Stimulated activated CD4-positive, alpha-beta T cell treated with anti-CD3 and anti-CD28 coated beads, Interleukin-12 subunit alpha, Interleukin-12 subunit beta, amount 100 ng/mL, for 4 hours (primary cell): ENCODE measurements at regions not wholly inside any gene's neighbourhood (a gene's known extent, or its start where the extent isn't known, plus 50 kb on each side); places are given as distances from the start of the nearest gene placed in this dataset.
"Not testable (repeated sequence)": the region's sequence is repeated elsewhere in the genome, so short reads cannot be mapped to it uniquely, and the experiment has no call there.

Experiments
- DNase-seq: peaks from one replicate; pipeline ENCODE4 v3.0.0-alpha.2; 2020

DNA sequence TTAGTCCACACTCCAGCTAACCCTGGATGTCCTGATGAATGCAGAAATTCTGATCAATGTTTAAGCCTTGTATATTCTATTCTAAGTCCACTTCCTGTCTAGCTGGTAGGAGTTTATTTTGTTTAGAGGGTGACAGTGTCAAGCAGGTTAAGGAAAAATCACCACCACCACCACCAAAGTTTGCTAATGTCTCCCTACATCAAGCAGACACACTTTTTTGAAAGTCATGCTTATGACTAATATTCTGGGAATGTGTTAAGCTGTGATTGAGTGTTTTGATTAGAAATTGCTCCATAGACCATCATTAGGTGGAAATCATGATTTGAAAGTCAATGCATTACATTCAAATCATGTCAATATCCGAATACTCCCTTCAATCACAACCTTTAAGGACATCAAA, 1530.1 kb downstream of the MAT2B start:
- DNase-seq, result no peak

DNA sequence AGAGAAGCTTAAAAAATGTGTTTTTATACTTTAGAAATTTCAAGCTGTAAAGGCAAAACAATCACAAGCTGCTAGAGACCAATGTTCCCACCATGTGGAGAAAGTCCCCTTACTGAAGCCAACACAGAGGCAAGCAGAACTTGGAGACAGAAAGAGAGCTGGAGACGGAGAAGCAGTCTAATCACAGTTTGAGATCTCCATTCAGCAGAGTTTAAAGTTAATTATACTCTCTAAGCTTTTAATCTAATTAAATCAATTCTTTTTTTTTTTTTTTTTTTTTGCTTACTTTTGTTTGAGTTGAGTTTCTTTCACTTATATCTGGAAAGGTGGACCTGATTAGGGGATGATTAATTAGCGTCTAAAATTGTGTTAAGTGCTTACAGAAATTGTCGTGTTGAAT, 1534.3 kb downstream of the MAT2B start:
- DNase-seq, result no peak

- not testable (repeated sequence) for DNase-seq
Measured at GRCh38 chr5:165045941-165046340, 1540.5 kb downstream of the MAT2B start.

DNA sequence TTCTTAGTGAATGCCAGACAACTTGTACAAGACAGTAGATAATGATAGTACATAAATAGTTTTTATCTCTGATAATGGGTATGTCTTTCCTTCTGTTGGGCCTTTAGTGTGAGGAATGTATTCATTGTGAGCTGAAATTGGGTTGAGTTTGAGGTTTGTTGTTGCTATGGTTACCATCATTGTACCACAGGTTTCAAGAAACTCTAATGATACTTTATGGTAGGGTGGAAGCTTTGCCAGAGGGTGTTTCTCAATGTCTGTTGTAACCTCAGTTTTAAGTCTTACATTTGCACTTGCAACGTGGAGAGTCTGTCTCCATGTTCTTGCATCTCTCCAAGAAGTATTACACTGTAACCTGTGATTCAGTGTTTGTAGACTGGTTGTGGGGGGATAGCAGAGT, 1550.1 kb downstream of the MAT2B start:
- DNase-seq, result no peak

- DNase-seq, result no peak
Measured at GRCh38 chr5:165057145-165057544, 1551.7 kb downstream of the MAT2B start.

- DNase-seq, result no peak
Measured at GRCh38 chr5:165066751-165067385, 1561.4 kb downstream of the MAT2B start.

GRCh38 chr5:165076686-165077085, 1571.3 kb downstream of the MAT2B start:
- DNase-seq, result no peak

GRCh38 chr5:165079389-165079788, 1574.0 kb downstream of the MAT2B start:
- DNase-seq, result no peak

GRCh38 chr5:165083394-165083793, 1578.0 kb downstream of the MAT2B start:
- no peak for DNase-seq

- no peak for DNase-seq
Measured at GRCh38 chr5:165086465-165086864, 1581.0 kb downstream of the MAT2B start.

DNA sequence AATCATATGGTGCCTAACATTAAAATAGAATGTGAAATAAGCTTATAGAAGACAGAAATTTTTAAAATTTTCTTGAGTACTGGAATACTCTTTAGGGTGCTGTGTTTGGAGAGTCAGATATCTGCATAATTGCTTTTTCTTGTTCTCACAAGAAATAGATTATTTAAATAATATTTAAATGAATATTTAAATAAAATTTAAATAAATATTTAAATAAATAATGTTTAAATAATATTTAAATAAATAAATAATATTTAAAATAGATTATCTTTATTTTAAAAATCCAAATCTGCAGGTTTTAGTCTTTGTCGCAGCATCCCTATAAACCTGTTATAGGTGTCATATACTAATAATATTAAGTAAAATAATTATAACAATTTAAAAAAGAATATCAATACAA, 1589.4 kb downstream of the MAT2B start:
- no peak for DNase-seq

GRCh38 chr5:165101709-165102108, 1596.3 kb downstream of the MAT2B start:
- no peak for DNase-seq

DNA sequence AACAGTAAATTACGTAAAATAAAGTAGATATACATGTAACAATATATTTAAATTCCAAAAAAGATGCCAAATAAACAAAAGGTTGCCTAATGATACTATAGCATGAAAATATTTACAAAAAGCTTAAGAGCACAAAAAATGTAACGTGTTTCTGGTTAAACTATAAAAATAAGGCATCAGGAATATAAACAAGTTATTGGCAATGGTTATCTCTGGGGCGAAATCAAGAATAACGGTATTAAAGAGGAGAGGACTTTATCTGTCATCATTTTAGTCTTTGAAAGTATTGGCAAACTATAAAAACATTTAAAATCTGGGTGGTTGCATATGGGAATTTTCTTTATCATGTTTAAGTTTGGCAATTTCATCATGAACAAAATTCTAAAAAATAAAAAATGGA, 1599.2 kb downstream of the MAT2B start:
- no peak for DNase-seq

GRCh38 chr5:165108809-165109208, 1603.4 kb downstream of the MAT2B start:
- DNase-seq, result no peak

DNA sequence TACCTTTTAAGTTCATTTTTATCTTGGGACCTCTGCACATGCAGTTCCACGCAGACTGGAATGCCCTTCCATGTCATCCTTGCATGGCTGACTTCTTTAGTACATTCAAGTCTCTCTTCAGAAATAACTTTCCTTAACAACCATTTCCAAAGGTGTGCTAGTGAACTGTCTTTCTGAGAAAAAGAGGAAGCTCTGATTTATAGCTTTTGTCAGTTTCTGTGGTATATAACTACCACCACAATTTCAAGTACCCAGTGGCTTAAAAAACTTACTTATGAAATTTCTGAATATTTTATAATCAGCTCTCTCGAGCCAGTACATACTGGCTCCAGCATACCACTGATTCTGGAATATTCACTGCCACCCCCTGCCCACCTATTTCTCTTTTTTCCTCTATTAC, 1613.8 kb downstream of the MAT2B start:
- DNase-seq, result no peak

GRCh38 chr5:165126598-165126997, 1621.2 kb downstream of the MAT2B start:
- DNase-seq, result no peak

DNA sequence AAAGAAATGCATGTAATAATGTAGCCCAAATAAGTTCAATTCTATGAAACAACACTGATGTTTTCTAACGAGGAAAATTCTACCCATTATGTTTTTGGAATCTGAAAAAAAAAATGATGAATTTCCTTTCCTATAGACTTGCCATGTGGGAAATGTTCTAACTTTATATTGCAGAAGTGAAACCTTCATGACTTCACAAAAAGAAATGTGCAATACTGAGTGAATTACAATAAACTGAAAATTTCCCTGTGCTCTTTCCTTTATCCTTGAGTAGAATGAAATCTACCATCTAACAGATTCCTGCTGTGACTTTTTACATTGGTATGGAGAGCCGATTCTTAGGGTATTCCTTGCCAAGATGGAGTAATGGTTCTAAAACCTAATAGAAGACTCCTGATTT, 1622.5 kb downstream of the MAT2B start:
- no peak for DNase-seq

DNA sequence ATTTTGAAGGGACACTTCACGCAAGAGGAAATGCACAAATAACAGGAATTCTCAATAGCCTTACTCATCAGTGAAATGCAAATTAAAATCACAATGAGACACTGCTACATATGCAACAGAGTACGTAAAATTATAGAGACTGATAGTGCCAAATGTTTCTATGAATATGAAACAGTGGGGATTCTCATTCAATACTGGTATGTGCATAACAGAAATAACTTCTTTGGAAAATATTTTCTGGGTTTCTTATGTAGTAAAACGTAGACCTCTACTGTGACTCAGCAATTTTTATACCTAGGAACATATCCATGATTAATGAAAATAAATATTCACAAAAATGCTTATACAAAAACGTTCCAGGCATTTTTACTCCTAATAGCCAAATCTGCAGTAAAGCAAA, 1625.2 kb downstream of the MAT2B start:
- DNase-seq, result no peak

DNA sequence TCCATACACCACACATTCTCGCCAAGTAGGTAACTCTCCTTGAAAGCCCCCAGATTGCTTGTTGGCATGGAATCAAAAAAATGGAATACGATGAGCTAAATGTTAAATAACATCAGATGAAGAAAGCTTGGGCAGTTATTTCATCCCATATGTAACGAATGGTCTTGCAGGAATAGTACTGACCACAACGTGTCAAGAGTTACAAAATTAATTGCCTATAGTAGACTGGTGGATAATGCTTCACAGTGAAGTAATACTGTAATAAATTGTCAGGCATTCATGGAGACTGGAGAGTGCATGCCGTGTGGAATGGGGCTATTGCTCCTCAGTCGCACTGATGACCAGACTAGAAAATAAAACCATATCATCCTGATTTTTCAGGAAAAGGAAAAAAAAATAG, 1628.7 kb downstream of the MAT2B start:
- DNase-seq, result no peak

DNA sequence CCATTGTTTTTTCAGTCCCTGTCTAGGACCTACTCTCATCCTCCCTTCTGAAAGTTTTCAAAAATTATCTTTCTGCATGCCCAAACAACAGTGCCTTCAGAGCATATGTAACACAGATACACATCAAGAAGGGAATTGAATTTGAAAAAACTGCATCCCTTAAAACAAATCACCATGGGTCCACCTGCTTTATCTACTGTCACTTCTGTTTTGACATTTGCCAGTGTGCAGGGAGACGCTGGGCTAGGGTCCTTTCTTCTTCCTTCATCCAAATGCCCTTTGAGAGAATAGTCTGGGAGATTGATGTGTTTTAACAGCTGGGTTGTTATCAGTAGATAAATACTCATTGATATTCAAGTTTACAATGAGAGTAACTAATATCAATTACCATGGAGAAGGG, 1630.1 kb downstream of the MAT2B start:
- DNase-seq, result no peak

DNA sequence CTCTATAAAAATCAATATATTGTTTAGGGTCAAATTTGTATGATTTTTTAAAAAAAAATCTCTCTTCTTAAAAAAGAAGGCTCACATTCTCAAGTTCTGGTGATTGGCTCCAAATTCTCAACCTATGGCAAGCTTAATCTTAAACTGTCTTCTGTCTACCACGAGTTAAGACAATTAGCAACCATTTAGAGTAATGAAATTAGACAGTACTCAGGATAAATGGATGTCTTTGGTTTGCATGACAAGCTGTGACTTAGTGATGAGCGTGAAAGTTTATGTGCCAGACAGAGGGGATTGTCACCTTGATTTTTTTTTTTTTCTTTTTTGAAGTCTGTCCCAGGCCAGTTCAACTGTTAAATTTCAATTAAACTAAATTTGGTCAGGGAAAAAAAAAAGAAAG, 1632.3 kb downstream of the MAT2B start:
- no peak for DNase-seq

DNA sequence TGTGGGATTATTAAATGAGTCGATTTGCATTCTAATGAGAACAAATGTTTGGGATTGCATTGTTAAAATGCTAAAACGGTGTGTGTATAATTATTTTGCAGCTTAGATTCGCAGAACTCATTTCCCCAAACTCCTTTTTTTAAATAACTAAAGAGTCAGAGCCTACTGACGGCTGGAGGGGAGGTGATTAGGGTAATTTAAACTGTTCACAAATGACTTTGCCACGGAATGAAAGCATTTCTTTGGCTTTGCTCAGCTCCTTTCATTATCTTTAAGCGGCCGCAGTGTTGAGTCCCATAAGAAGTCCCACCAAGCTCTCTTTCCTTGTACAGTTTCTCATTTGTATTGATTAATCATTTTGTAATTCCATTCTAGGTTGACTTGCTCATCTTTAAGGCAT, 1632.8 kb downstream of the MAT2B start:
- DNase-seq, result no peak

GRCh38 chr5:165139262-165139661, 1633.8 kb downstream of the MAT2B start:
- no peak for DNase-seq

GRCh38 chr5:165139721-165140120, 1634.3 kb downstream of the MAT2B start:
- DNase-seq, result no peak

DNA sequence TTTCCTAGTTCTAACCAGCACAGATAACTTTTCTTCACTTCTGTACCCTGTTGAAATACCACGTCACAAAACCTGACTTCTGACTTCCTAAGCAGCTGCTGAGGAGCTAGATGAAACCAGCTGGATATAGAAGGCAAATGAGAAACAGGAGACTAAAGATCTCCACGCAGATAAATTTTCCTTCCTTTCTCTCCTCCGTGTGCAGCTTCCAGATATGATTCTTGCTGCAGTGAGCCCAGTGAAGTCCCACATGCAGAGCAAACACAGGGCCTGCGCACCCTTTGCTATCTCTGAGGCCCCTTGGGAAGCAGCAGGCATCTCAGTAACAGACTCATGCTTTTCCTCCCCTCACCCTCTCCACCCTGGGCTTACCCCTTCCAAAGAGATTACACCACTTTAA, 1638.3 kb downstream of the MAT2B start:
- no peak for DNase-seq

DNA sequence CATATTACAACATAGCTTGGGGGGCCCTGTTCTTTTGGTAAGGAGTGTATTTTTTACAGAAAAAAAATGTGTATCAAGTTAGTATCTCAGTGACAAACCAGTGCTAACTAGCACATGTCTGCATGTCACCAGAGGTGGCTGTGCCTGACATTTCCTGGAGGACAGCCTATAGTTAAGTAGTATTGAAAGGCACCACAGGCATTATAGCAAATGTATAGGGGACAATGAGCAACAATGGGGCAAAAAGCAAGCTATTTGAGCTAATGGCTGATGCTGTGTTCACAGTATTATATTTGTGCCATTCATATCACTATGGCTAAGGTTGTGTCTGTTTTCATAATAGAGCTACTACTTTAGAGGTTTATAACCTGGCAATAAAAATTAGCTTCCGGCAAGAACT, 1644.0 kb downstream of the MAT2B start:
- DNase-seq, result no peak
